Naive B cell (primary cell): ENCODE measurements at regions not wholly inside any gene's neighbourhood (a gene's known extent, or its start where the extent isn't known, plus 50 kb on each side); places are given as distances from the start of the nearest gene placed in this dataset.

ENCODE experiments used
- ATAC-seq, 2 donors: fragments of 150-1000 bp; cut with Tn5 transposase; 2 replicates each; pipeline ENCODE4 v1.10.0; 2021; ENCODE audit warnings: low read depth in 2 of 2, mild to moderate bottlenecking in 2 of 2, moderate library complexity in 2 of 2
- DNase-seq: peaks from one replicate; pipeline ENCODE4 v3.0.0; 2022
- H3K27ac Mint-ChIP-seq, 6 donors: one replicate each; pipeline ENCODE4 v1.8.0; 2020 to 2022; ENCODE audit warnings: mild to moderate bottlenecking in 6 of 6, mixed read lengths in 6 of 6, moderate library complexity in 5 of 6, inconsistent platforms in 2 of 6
- H3K27me3 Mint-ChIP-seq, 3 donors: one replicate each; pipeline ENCODE4 v1.8.0; 2021 to 2022; ENCODE audit warnings: mixed read lengths in 3 of 3, mild to moderate bottlenecking in 1 of 3
- H3K36me3 Mint-ChIP-seq, 2 donors: one replicate each; pipeline ENCODE4 v1.8.0; 2020 to 2022; ENCODE audit warnings: mixed read lengths in 2 of 2, inconsistent platforms in 1 of 2, mild to moderate bottlenecking in 1 of 2
- H3K4me1 Mint-ChIP-seq, 3 donors: one replicate each; pipeline ENCODE4 v1.8.0; 2020 to 2022; ENCODE audit warnings: mixed read lengths in 3 of 3, inconsistent platforms in 1 of 3, mild to moderate bottlenecking in 1 of 3, moderate library complexity in 1 of 3
- H3K4me3 Mint-ChIP-seq, 8 donors: one replicate each; pipeline ENCODE4 v1.8.0; 2020 to 2022; ENCODE audit warnings: mild to moderate bottlenecking in 8 of 8, mixed read lengths in 8 of 8, moderate library complexity in 8 of 8, inconsistent platforms in 2 of 8
- H3K9me3 Mint-ChIP-seq, 7 donors: one replicate each; pipeline ENCODE4 v1.8.0; 2020 to 2022; ENCODE audit warnings: mixed read lengths in 7 of 7, mild to moderate bottlenecking in 5 of 7, inconsistent platforms in 2 of 7, moderate library complexity in 1 of 7

DNA sequence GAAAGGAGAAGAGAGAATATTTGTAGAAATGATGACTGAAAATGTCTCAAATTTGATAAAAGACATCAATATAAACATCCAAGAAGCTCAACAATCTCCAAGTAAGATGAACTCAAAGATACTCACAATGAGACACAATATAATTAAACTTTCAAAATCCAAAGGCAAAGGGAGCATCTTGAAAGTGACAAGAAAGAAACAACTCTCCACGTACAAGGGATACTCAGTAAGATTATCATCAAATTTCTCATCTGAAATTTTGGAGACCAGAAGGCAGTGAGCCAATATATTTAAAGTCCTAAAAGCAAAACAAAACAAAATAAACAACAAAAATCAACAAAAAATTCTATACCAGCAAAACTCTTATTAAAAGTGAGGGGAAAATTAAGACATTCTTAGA lies 428.7 kb downstream of the NFIB start:
- Mint-ChIP-seq H3K4me3 (no peak overlapping the region), H3K9me3 (peaks cover 10 to 65% (median 18%) of the 10 kb centered on the region in 7 donors), H3K27ac (no peak overlapping the region), H3K27me3 (no peaks in the 10 kb centered on the region), H3K4me1 (no peaks in the 10 kb centered on the region), H3K36me3 (peaks cover 0 to 8% of the 10 kb centered on the region in 2 donors)
- no peak for ATAC-seq
- DNase-seq, result no peak

- Mint-ChIP-seq H3K4me1 (no peaks in the 10 kb centered on the region), H3K36me3 (peaks cover 0 to 5% of the 10 kb centered on the region in 2 donors), H3K9me3 (peaks cover 6 to 46% (median 12%) of the 10 kb centered on the region in 7 donors), H3K27me3 (no peaks in the 10 kb centered on the region), H3K27ac (no peak overlapping the region), H3K4me3 (no peak overlapping the region)
- DNase-seq, result no peak
- ATAC-seq, result no peak
These were observed 434.0 kb downstream of the NFIB start for GRCh38 chr9:13879981-13880380.

GRCh38 chr9:13879011-13879410 lies 434.9 kb downstream of the NFIB start:
- no peak for DNase-seq
- H3K27ac Mint-ChIP-seq, result no peak overlapping the region
- no peak overlapping the region for H3K4me3 Mint-ChIP-seq
- no peaks in the 10 kb centered on the region for H3K4me1 Mint-ChIP-seq
- peaks cover 0 to 46% (median 12%) of the 10 kb centered on the region in 7 donors for H3K9me3 Mint-ChIP-seq
- no peaks in the 10 kb centered on the region for H3K27me3 Mint-ChIP-seq
- H3K36me3 Mint-ChIP-seq, result no peaks in the 10 kb centered on the region
- no peak for ATAC-seq

- Mint-ChIP-seq H3K36me3 (no peaks in the 10 kb centered on the region), H3K4me1 (no peaks in the 10 kb centered on the region), H3K9me3 (peaks cover 3 to 46% (median 12%) of the 10 kb centered on the region in 7 donors), H3K27me3 (no peaks in the 10 kb centered on the region), H3K4me3 (no peak overlapping the region), H3K27ac (no peak overlapping the region)
- no peak for ATAC-seq
- no peak for DNase-seq
These were observed 435.7 kb downstream of the NFIB start for GRCh38 chr9:13878241-13878711.

GRCh38 chr9:13876741-13877140 lies 437.2 kb downstream of the NFIB start:
- ATAC-seq, result no peak
- H3K36me3 Mint-ChIP-seq, result no peaks in the 10 kb centered on the region
- no peaks in the 10 kb centered on the region for H3K4me1 Mint-ChIP-seq
- H3K9me3 Mint-ChIP-seq, result peaks cover 3 to 41% (median 10%) of the 10 kb centered on the region in 7 donors
- H3K27me3 Mint-ChIP-seq, result no peaks in the 10 kb centered on the region
- H3K27ac Mint-ChIP-seq, result no peak overlapping the region
- H3K4me3 Mint-ChIP-seq, result no peak overlapping the region
- DNase-seq, result no peak

- Mint-ChIP-seq H3K27ac (no peak overlapping the region), H3K36me3 (no peaks in the 10 kb centered on the region), H3K27me3 (no peaks in the 10 kb centered on the region), H3K9me3 (peaks cover 3 to 35% (median 13%) of the 10 kb centered on the region in 7 donors), H3K4me1 (no peaks in the 10 kb centered on the region), H3K4me3 (no peak overlapping the region)
- DNase-seq (no peak), ATAC-seq (no peak)
These were observed 440.7 kb downstream of the NFIB start for GRCh38 chr9:13873203-13873602.

DNA sequence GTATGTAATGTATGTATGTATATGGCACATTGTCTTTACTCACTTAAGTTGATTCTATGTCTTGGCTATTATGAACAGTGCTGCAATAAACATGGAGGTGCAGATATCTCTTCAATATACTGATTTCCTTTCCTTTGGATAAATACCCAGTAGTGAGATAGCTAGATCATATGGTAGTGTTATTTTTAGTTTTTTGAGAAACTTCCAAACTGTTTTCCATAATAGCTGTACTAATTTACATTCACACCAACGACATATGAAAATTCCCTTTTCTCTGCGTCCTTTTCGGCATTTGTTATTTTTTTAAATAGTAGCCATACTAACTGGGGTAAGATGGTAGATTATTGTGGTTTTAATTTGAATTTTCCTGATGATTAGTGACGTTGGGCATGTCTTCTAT lies 445.6 kb downstream of the NFIB start:
- DNase-seq (no peak), ATAC-seq (no peak)
- no peaks in the 10 kb centered on the region for H3K27me3 Mint-ChIP-seq
- no peaks in the 10 kb centered on the region for H3K4me1 Mint-ChIP-seq
- H3K36me3 Mint-ChIP-seq, result no peaks in the 10 kb centered on the region
- peaks cover 0 to 8% (median 4%) of the 10 kb centered on the region in 7 donors for H3K9me3 Mint-ChIP-seq
- no peak overlapping the region for H3K27ac Mint-ChIP-seq
- H3K4me3 Mint-ChIP-seq, result no peak overlapping the region

DNA sequence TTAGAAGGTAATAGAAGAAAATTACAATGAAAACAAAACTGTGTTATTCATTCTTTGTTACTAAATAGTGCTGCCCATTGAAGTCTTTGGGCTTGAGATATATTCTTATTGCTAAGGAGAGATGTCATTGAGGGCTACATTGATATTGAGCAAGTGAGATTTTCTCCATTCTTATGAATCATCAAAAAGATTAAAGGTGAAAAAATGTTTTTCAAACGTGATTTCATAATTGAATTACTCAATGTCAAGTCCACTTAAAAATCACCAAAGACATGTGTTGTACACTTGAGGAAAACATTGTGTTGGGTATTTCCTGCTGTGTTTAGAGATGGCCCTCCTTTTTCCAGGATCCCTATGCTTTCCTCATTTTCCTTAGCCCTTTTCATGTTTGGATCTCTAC lies 448.1 kb downstream of the NFIB start:
- no peak for DNase-seq
- Mint-ChIP-seq H3K27me3 (no peaks in the 10 kb centered on the region), H3K4me1 (no peaks in the 10 kb centered on the region), H3K27ac (no peak overlapping the region), H3K9me3 (peaks cover 0 to 5% (median 2%) of the 10 kb centered on the region in 7 donors), H3K4me3 (no peak overlapping the region), H3K36me3 (no peaks in the 10 kb centered on the region)
- ATAC-seq, result no peak

GRCh38 chr9:13863112-13863511 lies 450.8 kb downstream of the NFIB start:
- Mint-ChIP-seq H3K27me3 (no peaks in the 10 kb centered on the region), H3K4me3 (no peak overlapping the region), H3K9me3 (peaks cover 0 to 3% (median 0%) of the 10 kb centered on the region in 7 donors), H3K36me3 (no peaks in the 10 kb centered on the region), H3K4me1 (no peaks in the 10 kb centered on the region), H3K27ac (no peak overlapping the region)
- DNase-seq (no peak), ATAC-seq (no peak)

DNA sequence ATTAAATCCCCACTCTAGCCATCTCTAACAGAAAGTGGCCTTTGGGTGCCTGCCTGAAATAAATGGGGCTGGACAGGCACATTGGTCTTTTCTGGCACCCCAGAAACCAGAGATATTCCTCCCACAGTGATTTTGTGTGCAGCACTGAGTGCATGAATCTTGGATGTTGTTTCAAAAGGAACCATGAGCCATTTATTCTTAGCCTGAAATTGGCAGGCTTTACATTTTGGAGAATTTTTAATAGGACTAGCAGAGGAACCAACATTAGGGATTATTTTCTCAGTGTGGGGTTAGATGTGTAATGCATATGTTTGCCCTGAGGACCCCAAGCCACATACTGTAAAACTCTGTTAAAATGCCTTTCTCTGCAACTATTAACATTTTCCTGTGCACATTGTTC lies 451.3 kb downstream of the NFIB start:
- Mint-ChIP-seq H3K27me3 (no peaks in the 10 kb centered on the region), H3K4me3 (no peak overlapping the region), H3K9me3 (peaks cover 0 to 3% (median 0%) of the 10 kb centered on the region in 7 donors), H3K4me1 (no peaks in the 10 kb centered on the region), H3K36me3 (no peaks in the 10 kb centered on the region), H3K27ac (no peak overlapping the region)
- ATAC-seq, result no peak
- no peak for DNase-seq

GRCh38 chr9:13860946-13861640 lies 452.8 kb downstream of the NFIB start:
- H3K4me3 Mint-ChIP-seq, result no peak overlapping the region
- peaks cover 0 to 9% (median 0%) of the 10 kb centered on the region in 7 donors for H3K9me3 Mint-ChIP-seq
- ATAC-seq (no peak), DNase-seq (no peak)
- H3K36me3 Mint-ChIP-seq, result no peaks in the 10 kb centered on the region
- H3K4me1 Mint-ChIP-seq, result no peaks in the 10 kb centered on the region
- H3K27me3 Mint-ChIP-seq, result no peaks in the 10 kb centered on the region
- H3K27ac Mint-ChIP-seq, result no peak overlapping the region

GRCh38 chr9:13860019-13860418 lies 453.9 kb downstream of the NFIB start:
- DNase-seq (no peak), ATAC-seq (no peak)
- Mint-ChIP-seq H3K4me3 (no peak overlapping the region), H3K4me1 (no peaks in the 10 kb centered on the region), H3K27me3 (no peaks in the 10 kb centered on the region), H3K9me3 (peaks cover 0 to 9% (median 0%) of the 10 kb centered on the region in 7 donors), H3K27ac (no peak overlapping the region), H3K36me3 (no peaks in the 10 kb centered on the region)

DNA sequence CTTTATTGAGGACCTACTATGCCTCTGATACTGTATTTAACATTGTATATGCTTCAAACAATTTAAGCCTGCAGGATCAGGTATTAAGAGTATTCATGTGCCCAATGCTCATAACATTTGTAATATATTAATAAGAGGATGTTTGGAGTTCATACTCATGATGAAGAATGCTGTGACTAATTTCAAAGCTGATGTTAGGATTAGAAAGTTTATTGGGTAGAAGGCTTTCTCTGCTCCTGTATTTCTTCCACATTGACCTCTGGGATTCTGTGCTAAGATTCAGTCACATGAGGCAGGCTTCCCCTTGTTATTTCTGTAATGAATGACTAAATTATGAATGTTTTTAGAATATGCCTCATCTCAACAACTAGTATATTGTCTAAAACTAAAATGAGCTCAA lies 456.4 kb downstream of the NFIB start:
- no peaks in the 10 kb centered on the region for H3K4me1 Mint-ChIP-seq
- no peak overlapping the region for H3K4me3 Mint-ChIP-seq
- H3K27ac Mint-ChIP-seq, result no peak overlapping the region
- H3K36me3 Mint-ChIP-seq, result no peaks in the 10 kb centered on the region
- ATAC-seq (no peak), DNase-seq (no peak)
- peaks cover 0 to 9% (median 1%) of the 10 kb centered on the region in 7 donors for H3K9me3 Mint-ChIP-seq
- H3K27me3 Mint-ChIP-seq, result no peaks in the 10 kb centered on the region

DNA sequence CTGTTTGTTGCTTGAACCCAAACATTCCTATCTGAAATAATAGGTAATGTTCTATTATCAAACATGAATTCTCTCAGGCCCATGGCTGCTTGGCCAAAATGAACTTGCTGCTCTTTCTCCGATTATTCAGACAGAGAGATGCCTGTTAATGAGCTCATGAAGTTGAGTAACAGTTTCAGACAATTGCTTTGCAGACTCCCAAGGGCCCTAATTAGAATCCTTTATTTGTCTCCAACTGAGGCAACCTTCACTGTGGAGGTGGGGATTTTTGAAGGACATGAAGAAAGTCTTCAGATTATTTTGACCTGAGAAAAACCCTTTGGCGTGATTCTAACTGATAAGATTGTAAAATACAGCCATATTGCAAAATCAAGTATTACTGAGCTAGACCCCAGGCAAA lies 466.7 kb downstream of the NFIB start:
- DNase-seq, result no peak
- H3K27ac Mint-ChIP-seq, result peak overlapping the region in 1 of 6 donors; percentile 44
- no peak for ATAC-seq
- H3K27me3 Mint-ChIP-seq, result no peaks in the 10 kb centered on the region
- no peaks in the 10 kb centered on the region for H3K36me3 Mint-ChIP-seq
- no peak overlapping the region for H3K4me3 Mint-ChIP-seq
- peaks cover 3 to 9% (median 5%) of the 10 kb centered on the region in 7 donors for H3K9me3 Mint-ChIP-seq
- H3K4me1 Mint-ChIP-seq, result no peaks in the 10 kb centered on the region
